ENCODE measurements at regions not wholly inside any gene's neighbourhood (a gene's known extent, or its start where the extent isn't known, plus 50 kb on each side); places are given as distances from the start of the nearest gene placed in this dataset.
"Not testable (repeated sequence)": the region's sequence is repeated elsewhere in the genome, so short reads cannot be mapped to it uniquely, and the experiment has no call there.

GRCh38 chr14:85016496-85016895 lies 513.4 kb upstream of the FLRT2 start:
- DNase-seq: no peak

- not testable (repeated sequence) for DNase-seq
These were observed 506.1 kb upstream of the FLRT2 start for GRCh38 chr14:85023866-85024265.

GRCh38 chr14:85024931-85025330 lies 505.0 kb upstream of the FLRT2 start:
- no peak for DNase-seq

- no peak for DNase-seq
These were observed 502.1 kb upstream of the FLRT2 start for GRCh38 chr14:85027681-85028370.

GRCh38 chr14:85037411-85037810 lies 492.5 kb upstream of the FLRT2 start:
- DNase-seq: no peak

- DNase-seq: no peak
These were observed 491.2 kb upstream of the FLRT2 start for GRCh38 chr14:85038526-85039352.

GRCh38 chr14:85039353-85039626 lies 490.7 kb upstream of the FLRT2 start:
- no peak for DNase-seq

GRCh38 chr14:85040046-85040685 lies 489.8 kb upstream of the FLRT2 start:
- DNase-seq: no peak

- DNase-seq: no peak
These were observed 488.3 kb upstream of the FLRT2 start for GRCh38 chr14:85041618-85042017.

- no peak for DNase-seq
These were observed 487.6 kb upstream of the FLRT2 start for GRCh38 chr14:85042301-85042700.

GRCh38 chr14:85050180-85050579 lies 479.8 kb upstream of the FLRT2 start:
- DNase-seq: no peak

GRCh38 chr14:85052646-85053045 lies 477.3 kb upstream of the FLRT2 start:
- no peak for DNase-seq

GRCh38 chr14:85054178-85054577 lies 475.8 kb upstream of the FLRT2 start:
- DNase-seq: no peak

GRCh38 chr14:85056267-85056666 lies 473.7 kb upstream of the FLRT2 start:
- DNase-seq: no peak

- no peak for DNase-seq
These were observed 472.7 kb upstream of the FLRT2 start for GRCh38 chr14:85057221-85057620.

- DNase-seq: no peak
These were observed 471.8 kb upstream of the FLRT2 start for GRCh38 chr14:85058150-85058549.

- no peak for DNase-seq
These were observed 469.8 kb upstream of the FLRT2 start for GRCh38 chr14:85060121-85060520.

GRCh38 chr14:85061256-85061655 lies 468.7 kb upstream of the FLRT2 start:
- DNase-seq: no peak

GRCh38 chr14:85063747-85064146 lies 466.2 kb upstream of the FLRT2 start:
- DNase-seq: no peak

GRCh38 chr14:85071447-85071846 lies 458.5 kb upstream of the FLRT2 start:
- no peak for DNase-seq

GRCh38 chr14:85074955-85075354 lies 455.0 kb upstream of the FLRT2 start:
- DNase-seq: no peak

GRCh38 chr14:85075694-85076476 lies 454.1 kb upstream of the FLRT2 start:
- DNase-seq: no peak

GRCh38 chr14:85077716-85078115 lies 452.2 kb upstream of the FLRT2 start:
- DNase-seq: not testable (repeated sequence)

Data from NCI-H2107 (cell line).